IMR-90 (cell line): ENCODE measurements at regions not wholly inside any gene's neighbourhood (a gene's known extent, or its start where the extent isn't known, plus 50 kb on each side); places are given as distances from the start of the nearest gene placed in this dataset.

Experiments used
- ATAC-seq: fragments of 200-7000 bp; cut with Tn5 transposase; 2 replicates; pipeline ENCODE4 v1.9.1; 2020; ENCODE audit warnings: low read depth, mild to moderate bottlenecking, moderate library complexity
- BruUV-seq: library from RNA; stranded (reverse); fragments of 400-500 nt; replicated peaks from 2 replicates; lab custom pipeline; 2021; lab: Mats Ljungman, UMichigan
- CTCF ChIA-PET: fragments of 300-600 bp; formaldehyde crosslinking; extraction: SDS; loops from one replicate; lab custom pipeline; 2021; ENCODE audit warnings: antibody characterized with exemption; lab: Yijun Ruan, JAX
- POLR2A ChIA-PET: fragments of 300-600 bp; sonication (Branson Sonifier 250); formaldehyde crosslinking; loops from one replicate; lab custom pipeline; 2022; ENCODE audit warnings: antibody characterized with exemption; ENCODE audit not compliant: unreplicated experiment; lab: Charles Lee
- DNase-seq: peaks from one replicate; pipeline ENCODE4 v3.0.0; 2013
- H2AFZ ChIP-seq: replicated peaks from 2 replicates; pipeline ENCODE3; 2013; ENCODE audit warnings: low read length, mild to moderate bottlenecking; ENCODE audit not compliant: poor library complexity
- H2AK5ac ChIP-seq: 2 replicates; pipeline ENCODE4 v1.6.1; 2013; ENCODE audit warnings: low read depth, low read length, inconsistent platforms
- H2AK9ac ChIP-seq: replicated peaks from 2 replicates; pipeline ENCODE3; 2013; ENCODE audit warnings: mild to moderate bottlenecking, low read depth, low read length, moderate library complexity; ENCODE audit not compliant: poor library complexity
- H2BK120ac ChIP-seq: 2 replicates; pipeline ENCODE4 v1.6.1; 2013; ENCODE audit warnings: low read depth, low read length, inconsistent platforms
- H2BK15ac ChIP-seq: 3 replicates; pipeline ENCODE4 v1.6.1; 2013; ENCODE audit warnings: low read depth, low read length, inconsistent platforms
- H2BK20ac ChIP-seq: 2 replicates; pipeline ENCODE4 v1.6.1; 2013; ENCODE audit warnings: low read depth, mild to moderate bottlenecking, inconsistent platforms, low read length, moderate library complexity
- H2BK5ac ChIP-seq: 2 replicates; pipeline ENCODE4 v1.6.1; 2013; ENCODE audit warnings: mild to moderate bottlenecking, low read depth, low read length, inconsistent platforms; ENCODE audit not compliant: poor library complexity, severe bottlenecking
- H3K14ac ChIP-seq: replicated peaks from 2 replicates; pipeline ENCODE4 v1.6.1; 2013; ENCODE audit warnings: low read depth, low read length, inconsistent platforms
- H3K18ac ChIP-seq: 2 replicates; pipeline ENCODE4 v1.6.1; 2013; ENCODE audit warnings: low read depth, low read length, control low read depth
- H3K23ac ChIP-seq: 2 replicates; pipeline ENCODE4 v1.6.1; 2013; ENCODE audit warnings: low read depth, low read length, inconsistent platforms
- H3K27ac ChIP-seq: 2 replicates; pipeline ENCODE4 v1.5.1; 2013; ENCODE audit warnings: mild to moderate bottlenecking, control low read depth, low read length; ENCODE audit not compliant: insufficient read depth
- H3K27me3 ChIP-seq: 2 replicates; pipeline ENCODE4 v1.6.1; 2013; ENCODE audit warnings: low read length; ENCODE audit not compliant: control insufficient read depth, insufficient read depth
- H3K36me3 ChIP-seq: 2 replicates; pipeline ENCODE4 v1.6.1; 2013; ENCODE audit warnings: low read length, mixed read lengths; ENCODE audit not compliant: control insufficient read depth, insufficient read depth
- H3K4ac ChIP-seq: 2 replicates; pipeline ENCODE4 v1.6.1; 2013; ENCODE audit warnings: low read depth, low read length, inconsistent platforms
- H3K4me1 ChIP-seq: 2 replicates; pipeline ENCODE4 v1.6.1; 2013; ENCODE audit warnings: low read length, mixed read lengths; ENCODE audit not compliant: control insufficient read depth, insufficient read depth
- H3K4me2 ChIP-seq: 2 replicates; pipeline ENCODE4 v1.6.1; 2013; ENCODE audit warnings: low read depth, mild to moderate bottlenecking, control low read depth, low read length, moderate library complexity
- H3K4me3 ChIP-seq: 2 replicates; pipeline ENCODE4 v1.5.1; 2013; ENCODE audit warnings: low read depth, mild to moderate bottlenecking, control low read depth, low read length, moderate library complexity; ENCODE audit not compliant: insufficient read depth
- H3K56ac ChIP-seq: 2 replicates; pipeline ENCODE4 v1.6.1; 2013; ENCODE audit warnings: low read length, inconsistent platforms; ENCODE audit not compliant: insufficient read depth; ENCODE audit errors: extremely low read depth
- H3K79me1 ChIP-seq, 2 experiments: 2 replicates each; pipeline ENCODE4 v1.6.1; 2013; ENCODE audit warnings: low read length in 2 of 2, inconsistent platforms in 1 of 2, low read depth in 1 of 2
- H3K9ac ChIP-seq: 2 replicates; pipeline ENCODE4 v1.6.1; 2013; ENCODE audit warnings: low read depth, low read length, control low read depth
- H3K9me1 ChIP-seq: 2 replicates; pipeline ENCODE4 v1.6.1; 2013; ENCODE audit warnings: low read length, inconsistent platforms; ENCODE audit not compliant: insufficient read depth
- H3K9me3 ChIP-seq: 2 replicates; pipeline ENCODE4 v1.6.1; 2013; ENCODE audit warnings: low read length; ENCODE audit not compliant: control insufficient read depth, insufficient read depth
- H4K20me1 ChIP-seq: 2 replicates; pipeline ENCODE4 v1.6.1; 2013; ENCODE audit warnings: low read length, inconsistent platforms; ENCODE audit not compliant: insufficient read depth
- H4K5ac ChIP-seq: 2 replicates; pipeline ENCODE4 v1.6.1; 2013; ENCODE audit warnings: mild to moderate bottlenecking, low read depth, low read length, control low read depth
- H4K8ac ChIP-seq, 2 experiments: 2 replicates each; pipeline ENCODE4 v1.6.1; 2013; ENCODE audit warnings: low read depth in 2 of 2, low read length in 2 of 2, control low read depth in 1 of 2, inconsistent platforms in 1 of 2
- H4K91ac ChIP-seq: 2 replicates; pipeline ENCODE4 v1.6.1; 2013; ENCODE audit warnings: low read depth, low read length, inconsistent platforms; ENCODE audit not compliant: insufficient read depth
- FOS ChIP-seq: fragments of 150-350 bp; IDR thresholded peaks from 2 replicates; pipeline ENCODE4 v1.6.1; 2016; ENCODE audit warnings: low read depth, low read length
- MAFK ChIP-seq: IDR thresholded peaks from 2 replicates; pipeline ENCODE4 v1.6.1; 2012; ENCODE audit warnings: low read depth, low read length, improper control_type of control experiment
- MAZ ChIP-seq: IDR thresholded peaks from 2 replicates; pipeline ENCODE4 v1.6.1; 2012; ENCODE audit warnings: low read depth, mild to moderate bottlenecking, low read length, improper control_type of control experiment, moderate library complexity, borderline replicate concordance
- RAD21 ChIP-seq: IDR thresholded peaks from 2 replicates; pipeline ENCODE4 v1.6.1; 2012; ENCODE audit warnings: low read length, improper control_type of control experiment
- RCOR1 ChIP-seq: IDR thresholded peaks from 2 replicates; pipeline ENCODE4 v1.6.1; 2012; ENCODE audit warnings: mild to moderate bottlenecking, low read length, improper control_type of control experiment; ENCODE audit not compliant: insufficient replicate concordance
- WGBS, 2 experiments: methylation state at CpG; one replicate each; pipeline versions ENCODE4 v1.1.5 to v1.1.7; 2013; ENCODE audit warnings: missing lambda C conversion rate in 2 of 2; ENCODE audit not compliant: insufficient read length in 1 of 2; ENCODE audit errors: extremely low coverage in 2 of 2; 5-methylcytosine and 5-hydroxymethylcytosine counted together
- dilution Hi-C: fragments of 300-500 bp; cut with HindIII; formaldehyde crosslinking; loops from one replicate; pipeline ENCODE4 v1.14.3; 2018; ENCODE audit warnings: low sequenced_read_pairs; ENCODE audit not compliant: unreplicated experiment
- in situ Hi-C: fragments of 300-500 bp; cut with MboI; formaldehyde crosslinking; loops from 3 replicates; pipeline ENCODE4 v1.14.3; 2019; ENCODE audit warnings: low sequenced_read_pairs, inconsistent platforms, mixed read lengths
- intact Hi-C: fragments of 100-400 bp; cut with micrococcal nuclease; formaldehyde crosslinking; loops from 2 replicates; pipeline ENCODE4 v1.10.0; 2022
- TF ChIP-seq, protein P1 (sequence below): conservative IDR thresholded peaks from 2 replicates; pipeline ENCODE4 v1.5.1; 2012; ENCODE audit warnings: mild to moderate bottlenecking, low read depth, low read length, improper control_type of control experiment

DNA sequence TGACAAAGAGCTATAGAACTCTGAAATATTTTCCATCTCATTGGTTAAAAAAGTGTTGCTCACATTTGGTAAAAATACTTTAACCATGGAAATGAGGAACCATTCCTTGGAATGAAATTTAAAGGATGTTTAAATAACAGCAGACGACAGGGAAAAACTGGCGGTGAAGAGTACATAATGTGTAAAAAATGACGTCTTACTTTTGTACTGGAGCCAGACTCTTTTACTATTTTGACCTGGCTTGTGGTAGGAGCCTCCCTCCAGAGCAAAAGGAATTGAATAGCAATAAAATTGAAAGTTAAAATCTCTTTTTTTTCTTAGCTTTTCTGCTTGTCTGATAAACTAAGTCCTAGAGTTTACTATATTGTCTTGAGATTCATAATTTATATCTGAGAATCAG, 426.2 kb upstream of the KLHL1 start:
- no peaks in the 10 kb centered on the region for H3K4me1 ChIP-seq
- H3K56ac ChIP-seq, result no peak overlapping the region
- no peak overlapping the region for H2AK5ac ChIP-seq
- H2AK9ac ChIP-seq, result no peak overlapping the region
- ATAC-seq (no peak), DNase-seq (no peak)
- H3K9ac ChIP-seq, result no peak overlapping the region
- no peak overlapping the region for H4K8ac ChIP-seq
- CTCF ChIA-PET, result no interaction called here
- H2BK20ac ChIP-seq, result no peak overlapping the region
- H3K27me3 ChIP-seq, result no peaks in the 10 kb centered on the region
- H3K14ac ChIP-seq, result no peak overlapping the region
- no peak overlapping the region for H3K4me2 ChIP-seq
- H4K20me1 ChIP-seq, result no peaks in the 10 kb centered on the region
- no TSS peak for BruUV-seq
- no peak overlapping the region for H4K91ac ChIP-seq
- no peak overlapping the region for H2BK5ac ChIP-seq
- no peak overlapping the region for H2BK15ac ChIP-seq
- no peaks in the 10 kb centered on the region for H3K79me1 ChIP-seq
- H3K18ac ChIP-seq, result no peak overlapping the region
- dilution Hi-C loops (no loop called here), in situ Hi-C loops (no loop called here), intact Hi-C loops (no loop called here)
- no peak overlapping the region for H3K23ac ChIP-seq
- no peak overlapping the region for H3K4ac ChIP-seq
- no peak overlapping the region for H4K5ac ChIP-seq
- POLR2A ChIA-PET, result no interaction called here
- no peak overlapping the region for H2AFZ ChIP-seq
- WGBS, 2 experiments, result no CpG with 5 or more reads among the region's 3 CpGs
- no peak overlapping the region for H2BK120ac ChIP-seq
- no peak overlapping the region for H3K27ac ChIP-seq
- TF ChIP-seq, protein P1, sequence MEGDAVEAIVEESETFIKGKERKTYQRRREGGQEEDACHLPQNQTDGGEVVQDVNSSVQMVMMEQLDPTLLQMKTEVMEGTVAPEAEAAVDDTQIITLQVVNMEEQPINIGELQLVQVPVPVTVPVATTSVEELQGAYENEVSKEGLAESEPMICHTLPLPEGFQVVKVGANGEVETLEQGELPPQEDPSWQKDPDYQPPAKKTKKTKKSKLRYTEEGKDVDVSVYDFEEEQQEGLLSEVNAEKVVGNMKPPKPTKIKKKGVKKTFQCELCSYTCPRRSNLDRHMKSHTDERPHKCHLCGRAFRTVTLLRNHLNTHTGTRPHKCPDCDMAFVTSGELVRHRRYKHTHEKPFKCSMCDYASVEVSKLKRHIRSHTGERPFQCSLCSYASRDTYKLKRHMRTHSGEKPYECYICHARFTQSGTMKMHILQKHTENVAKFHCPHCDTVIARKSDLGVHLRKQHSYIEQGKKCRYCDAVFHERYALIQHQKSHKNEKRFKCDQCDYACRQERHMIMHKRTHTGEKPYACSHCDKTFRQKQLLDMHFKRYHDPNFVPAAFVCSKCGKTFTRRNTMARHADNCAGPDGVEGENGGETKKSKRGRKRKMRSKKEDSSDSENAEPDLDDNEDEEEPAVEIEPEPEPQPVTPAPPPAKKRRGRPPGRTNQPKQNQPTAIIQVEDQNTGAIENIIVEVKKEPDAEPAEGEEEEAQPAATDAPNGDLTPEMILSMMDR, result no peak
- no peak for TF ChIP-seq RAD21
- no peak for TF ChIP-seq MAFK
- TF ChIP-seq FOS, result no peak
- no peak for TF ChIP-seq MAZ
- no peak for TF ChIP-seq RCOR1
- H3K36me3 ChIP-seq, result no peaks in the 10 kb centered on the region
- H3K4me3 ChIP-seq, result no peak overlapping the region
- no peaks in the 10 kb centered on the region; the same call in 1 of the 2 replicates for H3K9me3 ChIP-seq
- no peaks in the 10 kb centered on the region for H3K9me1 ChIP-seq
